ENCODE measurements at regions not wholly inside any gene's neighbourhood (a gene's known extent, or its start where the extent isn't known, plus 50 kb on each side); places are given as distances from the start of the nearest gene placed in this dataset.

DNA sequence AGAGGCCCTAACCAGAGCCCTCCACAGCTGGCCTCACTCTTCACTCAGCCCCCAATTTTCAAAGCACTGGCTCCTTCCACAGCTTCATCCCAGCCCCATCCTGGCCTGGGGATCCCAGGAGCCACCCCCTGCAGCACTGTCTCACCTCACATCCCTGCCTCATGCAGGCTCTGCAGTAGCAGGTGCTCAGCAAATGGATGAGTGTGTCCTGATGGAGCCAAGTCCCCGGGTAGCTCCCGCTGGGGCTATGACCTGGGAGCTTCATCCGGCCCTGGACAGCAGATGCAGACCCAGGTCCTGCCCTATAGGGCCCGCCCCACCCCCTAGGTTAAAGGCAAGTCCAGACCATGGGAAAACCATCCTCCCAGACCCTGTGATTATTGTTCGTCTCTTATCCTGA, 143.2 kb upstream of the ZNF507 start:
- no peak overlapping the region for H3K27ac Mint-ChIP-seq

GRCh38 chr19:32203161-32203560, 142.2 kb upstream of the ZNF507 start:
- no peak overlapping the region for H3K4me3 Mint-ChIP-seq
- H3K4me1 Mint-ChIP-seq (ENCODE audit: low read depth): no peaks in the 10 kb centered on the region
- no peak for DNase-seq
- H3K27ac Mint-ChIP-seq: no peak overlapping the region
- H3K36me3 Mint-ChIP-seq (ENCODE audit: low read depth): peaks cover 4% of the 10 kb centered on the region; the same call in 1 of the 2 replicates
- TF ChIP-seq CTCF (IDR thresholded peaks at IDR 0.05): no peak
- no peaks in the 10 kb centered on the region for H3K27me3 Mint-ChIP-seq (ENCODE audit: insufficient read depth)
- H3K9me3 Mint-ChIP-seq: peaks cover 22% of the 10 kb centered on the region

More for the DNA sequence above, 143.2 kb upstream of the ZNF507 start:
- Mint-ChIP-seq H3K27me3 (ENCODE audit: insufficient read depth) (no peaks in the 10 kb centered on the region), H3K9me3 (peaks cover 30% of the 10 kb centered on the region), H3K36me3 (ENCODE audit: low read depth) (peaks cover 2% of the 10 kb centered on the region; the same call in 1 of the 2 replicates), H3K4me1 (ENCODE audit: low read depth) (no peaks in the 10 kb centered on the region), H3K4me3 (no peak overlapping the region)
- no peak for DNase-seq
- TF ChIP-seq CTCF (IDR thresholded peaks at IDR 0.05): no peak

DNA sequence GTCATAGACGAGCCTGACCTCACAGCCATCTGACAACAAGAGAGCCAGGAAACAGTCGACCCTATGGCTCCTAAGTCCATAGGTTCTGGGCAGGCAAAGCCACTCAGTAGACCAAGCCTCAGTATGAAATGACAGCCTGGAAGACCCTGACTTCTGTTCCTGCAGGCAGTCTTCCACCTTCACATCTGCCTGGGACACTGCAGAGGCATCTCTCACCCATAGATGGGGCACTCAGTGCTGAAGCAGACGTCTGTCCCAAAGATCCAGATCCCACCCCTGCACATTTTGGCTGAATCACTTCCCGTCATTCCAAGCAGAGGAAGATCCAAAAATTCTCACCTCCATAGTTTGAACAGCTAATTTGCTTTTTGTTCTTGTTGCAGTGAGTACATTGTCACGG, 139.3 kb upstream of the ZNF507 start:
- Mint-ChIP-seq H3K27me3 (ENCODE audit: insufficient read depth) (no peaks in the 10 kb centered on the region; the same call in 1 of the 2 replicates), H3K4me1 (ENCODE audit: low read depth) (no peaks in the 10 kb centered on the region), H3K9me3 (peaks cover 26% of the 10 kb centered on the region), H3K4me3 (no peak overlapping the region), H3K27ac (no peak overlapping the region), H3K36me3 (ENCODE audit: low read depth) (peaks cover 4% of the 10 kb centered on the region; the same call in 1 of the 2 replicates)
- TF ChIP-seq CTCF (IDR thresholded peaks at IDR 0.05): no peak
- no peak for DNase-seq

GRCh38 chr19:32208060-32208459, 137.3 kb upstream of the ZNF507 start:
- H3K4me3 Mint-ChIP-seq: no peak overlapping the region
- no peaks in the 10 kb centered on the region for H3K4me1 Mint-ChIP-seq (ENCODE audit: low read depth)
- peaks cover 4% of the 10 kb centered on the region; the same call in 1 of the 2 replicates for H3K36me3 Mint-ChIP-seq (ENCODE audit: low read depth)
- no peaks in the 10 kb centered on the region; the same call in 1 of the 2 replicates for H3K27me3 Mint-ChIP-seq (ENCODE audit: insufficient read depth)
- no peak for TF ChIP-seq CTCF (IDR thresholded peaks at IDR 0.05)
- no peak for DNase-seq
- no peak overlapping the region for H3K27ac Mint-ChIP-seq
- peaks cover 18% of the 10 kb centered on the region for H3K9me3 Mint-ChIP-seq

- Mint-ChIP-seq H3K4me3 (no peak overlapping the region), H3K9me3 (no peaks in the 10 kb centered on the region)
- no peak for DNase-seq
These were observed 126.0 kb upstream of the ZNF507 start for GRCh38 chr19:32219392-32219791.

More at GRCh38 chr19:32219392-32219791, 126.0 kb upstream of the ZNF507 start:
- Mint-ChIP-seq H3K27ac (no peak overlapping the region), H3K27me3 (ENCODE audit: insufficient read depth) (no peaks in the 10 kb centered on the region; the same call in 1 of the 2 replicates), H3K4me1 (ENCODE audit: low read depth) (peaks cover 2% of the 10 kb centered on the region), H3K36me3 (ENCODE audit: low read depth) (no peaks in the 10 kb centered on the region)
- no peak for TF ChIP-seq CTCF (IDR thresholded peaks at IDR 0.05)

All from HFFc6 (cell line).